ENCODE measurements at regions not wholly inside any gene's neighbourhood (a gene's known extent, or its start where the extent isn't known, plus 50 kb on each side); places are given as distances from the start of the nearest gene placed in this dataset.

DNA sequence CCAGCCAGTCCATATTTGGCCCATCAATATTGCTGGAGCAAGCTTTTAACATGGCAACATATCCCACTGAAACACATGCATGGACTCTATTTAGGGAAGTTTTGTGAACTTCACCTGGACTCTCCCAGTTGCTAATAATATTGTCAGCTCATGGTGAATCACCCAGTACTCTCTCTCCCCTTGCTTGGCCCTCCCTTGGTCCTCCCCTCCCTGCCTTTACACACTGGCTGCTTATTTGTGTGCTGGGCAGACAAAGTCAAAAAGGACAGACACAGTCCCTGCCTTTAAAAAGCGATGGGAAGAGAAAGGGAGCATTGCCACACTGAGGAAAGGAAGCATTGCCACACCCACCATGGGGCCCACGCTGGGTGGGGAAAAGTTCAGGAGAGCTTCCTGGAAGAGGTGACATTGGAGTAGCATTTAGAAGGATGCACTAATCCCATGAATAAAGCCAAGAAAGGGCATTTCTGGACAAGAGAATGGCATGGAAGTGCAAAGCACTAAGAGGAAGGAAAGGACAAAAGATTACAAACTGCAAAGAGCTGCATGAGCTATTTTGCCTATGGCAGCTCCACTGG is 143.4 kb upstream of the EXOC2 start:
- TF ChIP-seq CTCF (IDR thresholded peaks at IDR 0.05) (no peak), POLR2A (IDR thresholded peaks at IDR 0.05) (no peak)

Data from tibial nerve (tissue), 3 donors.